ENCODE measurements at regions not wholly inside any gene's neighbourhood (a gene's known extent, or its start where the extent isn't known, plus 50 kb on each side); places are given as distances from the start of the nearest gene placed in this dataset.

DNA sequence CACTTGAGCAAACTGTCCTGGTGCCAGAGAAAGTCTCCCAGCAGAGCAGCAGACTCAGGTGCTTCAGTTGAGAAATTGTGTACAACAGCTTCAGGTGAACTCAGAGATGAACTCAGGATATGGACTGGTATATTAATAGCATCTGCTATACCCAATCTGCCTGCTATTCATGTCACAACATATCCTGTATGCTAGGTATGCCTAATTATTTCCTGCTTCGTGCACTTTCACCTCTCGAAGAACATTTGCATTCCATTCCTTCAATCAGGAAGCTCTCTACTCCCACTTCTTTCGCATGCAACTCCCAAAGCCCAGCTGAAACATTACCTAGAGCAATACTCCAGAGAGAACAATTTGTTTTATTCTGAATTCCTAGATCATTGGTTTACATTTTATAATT is 207.7 kb downstream of the KCNA4 start:
- no peaks in the 10 kb centered on the region for H3K9me3 ChIP-seq
- TF ChIP-seq, protein P1, sequence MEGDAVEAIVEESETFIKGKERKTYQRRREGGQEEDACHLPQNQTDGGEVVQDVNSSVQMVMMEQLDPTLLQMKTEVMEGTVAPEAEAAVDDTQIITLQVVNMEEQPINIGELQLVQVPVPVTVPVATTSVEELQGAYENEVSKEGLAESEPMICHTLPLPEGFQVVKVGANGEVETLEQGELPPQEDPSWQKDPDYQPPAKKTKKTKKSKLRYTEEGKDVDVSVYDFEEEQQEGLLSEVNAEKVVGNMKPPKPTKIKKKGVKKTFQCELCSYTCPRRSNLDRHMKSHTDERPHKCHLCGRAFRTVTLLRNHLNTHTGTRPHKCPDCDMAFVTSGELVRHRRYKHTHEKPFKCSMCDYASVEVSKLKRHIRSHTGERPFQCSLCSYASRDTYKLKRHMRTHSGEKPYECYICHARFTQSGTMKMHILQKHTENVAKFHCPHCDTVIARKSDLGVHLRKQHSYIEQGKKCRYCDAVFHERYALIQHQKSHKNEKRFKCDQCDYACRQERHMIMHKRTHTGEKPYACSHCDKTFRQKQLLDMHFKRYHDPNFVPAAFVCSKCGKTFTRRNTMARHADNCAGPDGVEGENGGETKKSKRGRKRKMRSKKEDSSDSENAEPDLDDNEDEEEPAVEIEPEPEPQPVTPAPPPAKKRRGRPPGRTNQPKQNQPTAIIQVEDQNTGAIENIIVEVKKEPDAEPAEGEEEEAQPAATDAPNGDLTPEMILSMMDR (IDR thresholded peaks at IDR 0.05; ENCODE audit: insufficient read depth in 1 of 2, low read depth in 1 of 2, low read length in 1 of 2, severe bottlenecking in 1 of 2, unreplicated experiment in 1 of 2), result no peak
- intact Hi-C loops (cut with micrococcal nuclease; ENCODE audit: unreplicated experiment), result no loop called here
- CTCF ChIA-PET, result no interaction called here
- Mint-ChIP-seq H3K27me3 (ENCODE audit: insufficient read depth, unreplicated experiment) (no peaks in the 10 kb centered on the region), H3K4me3 (ENCODE audit: unreplicated experiment) (no peak overlapping the region), H3K36me3 (ENCODE audit: insufficient read depth, unreplicated experiment) (no peaks in the 10 kb centered on the region), H3K4me1 (ENCODE audit: low read depth, unreplicated experiment) (peaks cover 10% of the 10 kb centered on the region), H3K27ac (ENCODE audit: unreplicated experiment) (no peak overlapping the region), H3K9me3 (ENCODE audit: unreplicated experiment) (peaks cover 38% of the 10 kb centered on the region)
- POLR2A ChIA-PET, result no interaction called here
- H3K27me3 ChIP-seq (replicated peaks; ENCODE audit: control insufficient read depth, insufficient read depth, low read length), result no peaks in the 10 kb centered on the region
- peaks cover 32% of the 10 kb centered on the region for H3K4me1 ChIP-seq
- no peak overlapping the region for H3K4me3 ChIP-seq (ENCODE audit: low read depth, low read length)
- H3K36me3 ChIP-seq (ENCODE audit: control insufficient read depth, insufficient read depth, low read length), result no peaks in the 10 kb centered on the region
- peak; percentile 5 to 42 for DNase-seq
- BruUV-seq (replicated peaks), result no TSS peak

DNA sequence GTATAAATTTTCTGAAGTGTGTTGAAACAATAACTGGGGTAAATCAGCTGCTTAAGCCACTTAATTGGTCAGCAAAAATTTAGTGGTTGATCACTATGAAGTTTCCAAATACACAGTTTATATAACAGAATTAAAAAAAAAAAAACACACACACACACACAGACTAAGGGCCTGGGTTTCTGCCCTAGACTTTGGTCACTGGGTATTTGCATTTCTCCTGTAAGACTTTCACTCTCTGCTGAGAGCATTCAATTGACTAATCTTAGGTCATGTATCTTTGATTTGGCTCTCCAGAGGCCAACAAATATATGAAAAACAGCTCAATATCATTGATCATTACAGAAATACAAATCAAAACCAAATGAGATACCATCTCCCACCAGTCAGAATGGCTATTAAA is 214.3 kb downstream of the KCNA4 start:
- H3K4me3 ChIP-seq (ENCODE audit: low read depth, low read length), result no peak overlapping the region
- Mint-ChIP-seq H3K27ac (ENCODE audit: unreplicated experiment) (no peak overlapping the region), H3K27me3 (ENCODE audit: insufficient read depth, unreplicated experiment) (no peaks in the 10 kb centered on the region), H3K9me3 (ENCODE audit: unreplicated experiment) (peaks cover 18% of the 10 kb centered on the region), H3K4me3 (ENCODE audit: unreplicated experiment) (no peak overlapping the region), H3K4me1 (ENCODE audit: low read depth, unreplicated experiment) (no peaks in the 10 kb centered on the region), H3K36me3 (ENCODE audit: insufficient read depth, unreplicated experiment) (no peaks in the 10 kb centered on the region)
- intact Hi-C loops (cut with micrococcal nuclease; ENCODE audit: unreplicated experiment), result no loop called here
- no peaks in the 10 kb centered on the region for H3K27me3 ChIP-seq (replicated peaks; ENCODE audit: control insufficient read depth, insufficient read depth, low read length)
- no TSS peak for BruUV-seq (replicated peaks)
- H3K36me3 ChIP-seq (ENCODE audit: control insufficient read depth, insufficient read depth, low read length), result no peaks in the 10 kb centered on the region
- TF ChIP-seq, protein P1 (IDR thresholded peaks at IDR 0.05; ENCODE audit: insufficient read depth in 1 of 2, low read depth in 1 of 2, low read length in 1 of 2, severe bottlenecking in 1 of 2, unreplicated experiment in 1 of 2), result no peak
- POLR2A ChIA-PET, result no interaction called here
- CTCF ChIA-PET, result no interaction called here
- DNase-seq, result no peak
- H3K4me1 ChIP-seq, result peaks cover 22% of the 10 kb centered on the region
- H3K9me3 ChIP-seq, result peaks cover 3% of the 10 kb centered on the region; the same call in 1 of the 2 replicates

DNA sequence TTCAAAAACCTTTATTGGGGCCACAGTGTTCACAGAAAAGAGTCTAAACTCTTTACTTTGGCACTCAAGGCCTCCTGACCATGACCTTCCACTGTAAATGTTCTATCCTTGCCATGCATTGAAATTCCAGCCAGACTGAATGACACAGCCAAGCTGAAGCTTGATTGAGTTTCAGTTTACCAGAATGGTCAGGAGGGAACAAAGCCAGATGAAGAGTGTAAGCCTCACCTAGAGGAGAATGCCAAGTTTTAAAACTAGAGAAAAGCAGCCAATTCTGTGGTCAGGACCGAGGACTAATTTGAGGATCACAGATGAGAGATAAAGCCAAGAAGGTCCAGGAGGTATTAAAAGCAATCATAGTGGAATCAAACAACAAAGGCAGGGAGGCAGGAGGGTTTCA is 215.3 kb downstream of the KCNA4 start:
- Mint-ChIP-seq H3K36me3 (ENCODE audit: insufficient read depth, unreplicated experiment) (no peaks in the 10 kb centered on the region), H3K27ac (ENCODE audit: unreplicated experiment) (no peak overlapping the region), H3K4me3 (ENCODE audit: unreplicated experiment) (no peak overlapping the region), H3K4me1 (ENCODE audit: low read depth, unreplicated experiment) (no peaks in the 10 kb centered on the region), H3K27me3 (ENCODE audit: insufficient read depth, unreplicated experiment) (no peaks in the 10 kb centered on the region), H3K9me3 (ENCODE audit: unreplicated experiment) (peaks cover 18% of the 10 kb centered on the region)
- BruUV-seq (replicated peaks), result no TSS peak
- ChIA-PET POLR2A (interaction anchor here (0.6 kb wide), 1 partner anchor 8 kb away, joined by 5 read pairs; no protein-coding TSS in a partner anchor), CTCF (no interaction called here)
- Histone ChIP-seq H3K4me1 (peaks cover 22% of the 10 kb centered on the region), H3K4me3 (ENCODE audit: low read depth, low read length) (no peak overlapping the region), H3K9me3 (peaks cover 3% of the 10 kb centered on the region; the same call in 1 of the 2 replicates), H3K36me3 (ENCODE audit: control insufficient read depth, insufficient read depth, low read length) (no peaks in the 10 kb centered on the region), H3K27me3 (replicated peaks; ENCODE audit: control insufficient read depth, insufficient read depth, low read length) (no peaks in the 10 kb centered on the region)
- intact Hi-C loops (cut with micrococcal nuclease; ENCODE audit: unreplicated experiment), result no loop called here
- DNase-seq, result no peak
- TF ChIP-seq, protein P1 (IDR thresholded peaks at IDR 0.05; ENCODE audit: insufficient read depth in 1 of 2, low read depth in 1 of 2, low read length in 1 of 2, severe bottlenecking in 1 of 2, unreplicated experiment in 1 of 2), result no peak

Data from Caco-2 (cell line).